A549 (cell line): ENCODE measurements at regions not wholly inside any gene's neighbourhood (a gene's known extent, or its start where the extent isn't known, plus 50 kb on each side); places are given as distances from the start of the nearest gene placed in this dataset.

ENCODE experiments used
- BHLHE40 ChIP-seq: IDR thresholded peaks from 2 replicates; pipeline ENCODE4 v1.6.1; 2012; ENCODE audit warnings: low read depth, low read length, inconsistent platforms
- CEBPB ChIP-seq, 2 experiments: fragments of >200 bp in 1 of 2; sonication (Bioruptor Twin) in 1 of 2; formaldehyde crosslinking in 1 of 2; IDR thresholded peaks; 2 replicates each; pipeline ENCODE4 v1.6.1; 2012 to 2016
- CHD2 ChIP-seq: fragments of 150-350 bp; IDR thresholded peaks from 2 replicates; pipeline ENCODE4 v1.6.1; 2014; ENCODE audit warnings: low read length; ENCODE audit not compliant: partially characterized antibody
- CTCF ChIP-seq: fragments of >200 bp; sonication (Bioruptor Twin); formaldehyde crosslinking; IDR thresholded peaks from 3 replicates; pipeline ENCODE4 v1.5.1; 2016
- HDAC2 ChIP-seq: fragments of 200-600 bp; sonication (generic); IDR thresholded peaks from 2 replicates; pipeline ENCODE4 v1.6.1; 2016
- HMGXB4 ChIP-seq: fragments of 250-450 bp; sonication (Bioruptor Pico); IDR thresholded peaks from 2 replicates; pipeline ENCODE4 v1.5.0; 2021; ENCODE audit warnings: mild to moderate bottlenecking, moderate library complexity, borderline replicate concordance
- JUNB ChIP-seq: fragments of >200 bp; sonication (Bioruptor Twin); formaldehyde crosslinking; IDR thresholded peaks from 2 replicates; pipeline ENCODE4 v1.6.1; 2016
- KDM1A ChIP-seq: fragments of 200-600 bp; sonication (generic); IDR thresholded peaks from 2 replicates; pipeline ENCODE4 v1.6.1; 2016; ENCODE audit warnings: low read depth, mild to moderate bottlenecking
- NR3C1 ChIP-seq: fragments of >200 bp; sonication (Bioruptor Twin); formaldehyde crosslinking; IDR thresholded peaks from 3 replicates; pipeline ENCODE4 v1.6.1; 2017
- POLR2A ChIP-seq: IDR thresholded peaks from 2 replicates; pipeline ENCODE4 v1.6.1; 2012; ENCODE audit warnings: mild to moderate bottlenecking, low read length
- RAD21 ChIP-seq, 2 experiments: fragments of >200 bp in 1 of 2; sonication (Bioruptor Twin) in 1 of 2; formaldehyde crosslinking in 1 of 2; IDR thresholded peaks in 1 of 2; conservative IDR thresholded peaks in 1 of 2; 2 replicates in 1 of 2; 3 replicates in 1 of 2; pipeline ENCODE4 v1.6.1; 2012 to 2018; ENCODE audit warnings: inconsistent platforms in 1 of 2
- RFX5 ChIP-seq: fragments of 450-650 bp; IDR thresholded peaks from 2 replicates; pipeline ENCODE4 v1.7.1; 2014; ENCODE audit warnings: antibody characterized with exemption, mild to moderate bottlenecking, moderate library complexity

- TF ChIP-seq CTCF, result no peak
- TF ChIP-seq BHLHE40, result no peak
- TF ChIP-seq KDM1A, result no peak
- no peak for TF ChIP-seq NR3C1
- no peak for TF ChIP-seq JUNB
- TF ChIP-seq HMGXB4 (CRISPR knock-in tag), result no peak
- no peak for TF ChIP-seq RAD21 (conservative IDR thresholded peaks at IDR 0.05 in 1 of 2, IDR thresholded peaks at IDR 0.05 in 1 of 2)
- TF ChIP-seq CEBPB (IDR thresholded peaks at IDR 0.05), result no peak
- no peak for TF ChIP-seq POLR2A
- no peak for TF ChIP-seq CHD2
- no peak for TF ChIP-seq HDAC2
- TF ChIP-seq RFX5, result no peak
Measured at GRCh38 chr9:129410226-129410625, 210.7 kb downstream of the C9orf50 start.
